ENCODE measurements at regions not wholly inside any gene's neighbourhood (a gene's known extent, or its start where the extent isn't known, plus 50 kb on each side); places are given as distances from the start of the nearest gene placed in this dataset.

GRCh38 chr5:171707442-171707792 is 78.2 kb upstream of the SMIM23 start:
- no peak for TF ChIP-seq CTCF (IDR thresholded peaks at IDR 0.05; ENCODE audit: insufficient read depth, low read length, poor library complexity, severe bottlenecking)
- no peak for TF ChIP-seq EZH2phosphoT487 (conservative IDR thresholded peaks at IDR 0.05; ENCODE audit: low read length)
